ENCODE measurements at regions not wholly inside any gene's neighbourhood (a gene's known extent, or its start where the extent isn't known, plus 50 kb on each side); places are given as distances from the start of the nearest gene placed in this dataset.
"Not testable (repeated sequence)": the region's sequence is repeated elsewhere in the genome, so short reads cannot be mapped to it uniquely, and the experiment has no call there.

GRCh38 chr10:6694447-6695140 is 114.5 kb upstream of the PRKCQ start:
- DNase-seq (ENCODE audit: low read depth) = no peak

- no peak for DNase-seq (ENCODE audit: low read depth)
Measured at GRCh38 chr10:6692856-6693255, 112.8 kb upstream of the PRKCQ start.

GRCh38 chr10:6692103-6692502 is 112.0 kb upstream of the PRKCQ start:
- no peak for DNase-seq (ENCODE audit: low read depth)

- DNase-seq (ENCODE audit: low read depth) = no peak
Measured at GRCh38 chr10:6689036-6689435, 109.0 kb upstream of the PRKCQ start.

- DNase-seq (ENCODE audit: low read depth) = no peak
Measured at GRCh38 chr10:6680735-6681134, 100.7 kb upstream of the PRKCQ start.

- DNase-seq (ENCODE audit: low read depth) = no peak
Measured at GRCh38 chr10:6678956-6679355, 98.9 kb upstream of the PRKCQ start.

GRCh38 chr10:6678211-6678803 is 98.2 kb upstream of the PRKCQ start:
- peak; percentile 4 for DNase-seq (ENCODE audit: low read depth)

- DNase-seq (ENCODE audit: low read depth) = not testable (repeated sequence)
Measured at GRCh38 chr10:6677129-6677528, 97.1 kb upstream of the PRKCQ start.

- DNase-seq (ENCODE audit: low read depth) = no peak
Measured at GRCh38 chr10:6674291-6674690, 94.2 kb upstream of the PRKCQ start.

- DNase-seq (ENCODE audit: low read depth) = no peak
Measured at GRCh38 chr10:6671976-6672375, 91.9 kb upstream of the PRKCQ start.

- no peak for DNase-seq (ENCODE audit: low read depth)
Measured at GRCh38 chr10:6669269-6669859, 89.3 kb upstream of the PRKCQ start.

- DNase-seq (ENCODE audit: low read depth) = no peak
Measured at GRCh38 chr10:6667679-6668270, 87.7 kb upstream of the PRKCQ start.

GRCh38 chr10:6667150-6667549 is 87.1 kb upstream of the PRKCQ start:
- DNase-seq (ENCODE audit: low read depth) = no peak

- no peak for DNase-seq (ENCODE audit: low read depth)
Measured at GRCh38 chr10:6665847-6666246, 85.8 kb upstream of the PRKCQ start.

- DNase-seq (ENCODE audit: low read depth) = no peak
Measured at GRCh38 chr10:6660460-6660859, 80.4 kb upstream of the PRKCQ start.

- DNase-seq (ENCODE audit: low read depth) = no peak
Measured at GRCh38 chr10:6659451-6659850, 79.4 kb upstream of the PRKCQ start.

GRCh38 chr10:6657669-6658068 is 77.6 kb upstream of the PRKCQ start:
- DNase-seq (ENCODE audit: low read depth) = no peak

- DNase-seq (ENCODE audit: low read depth) = no peak
Measured at GRCh38 chr10:6657196-6657595, 77.1 kb upstream of the PRKCQ start.

- no peak for DNase-seq (ENCODE audit: low read depth)
Measured at GRCh38 chr10:6654571-6654970, 74.5 kb upstream of the PRKCQ start.

- no peak for DNase-seq (ENCODE audit: low read depth)
Measured at GRCh38 chr10:6650586-6650985, 70.5 kb upstream of the PRKCQ start.

- DNase-seq (ENCODE audit: low read depth) = no peak
Measured at GRCh38 chr10:6649903-6650302, 69.8 kb upstream of the PRKCQ start.

- DNase-seq (ENCODE audit: low read depth) = no peak
Measured at GRCh38 chr10:6648894-6649720, 69.0 kb upstream of the PRKCQ start.
